ENCODE measurements at regions not wholly inside any gene's neighbourhood (a gene's known extent, or its start where the extent isn't known, plus 50 kb on each side); places are given as distances from the start of the nearest gene placed in this dataset.
A peak's percentile ranks its signal among the peaks of the same experiment; 100 is the strongest.
"Not testable (repeated sequence)": the region's sequence is repeated elsewhere in the genome, so short reads cannot be mapped to it uniquely, and the experiment has no call there.

DNA sequence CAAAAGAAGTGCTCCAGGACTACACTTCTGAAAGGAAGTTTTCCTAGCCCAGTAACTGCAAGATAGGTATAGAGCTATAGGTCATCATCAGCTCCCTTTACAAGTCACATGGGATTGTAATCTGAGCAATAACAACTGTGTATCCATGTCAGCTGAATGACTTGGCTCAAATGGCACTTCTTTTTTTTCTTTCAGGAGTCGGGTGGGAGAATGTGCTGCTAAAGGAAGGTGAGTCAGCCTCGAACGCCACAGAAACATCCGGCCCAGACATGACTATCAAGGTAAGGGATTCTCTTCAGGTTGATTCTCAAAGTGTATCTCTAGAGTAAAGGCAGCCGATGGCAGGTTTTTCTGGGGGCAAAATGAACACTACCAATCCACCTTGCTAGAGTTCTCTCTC, 192.2 kb downstream of the C9orf152 start:
- DNase-seq (ENCODE audit: low read depth in 1 of 2, low spot score in 1 of 2): no peak

DNA sequence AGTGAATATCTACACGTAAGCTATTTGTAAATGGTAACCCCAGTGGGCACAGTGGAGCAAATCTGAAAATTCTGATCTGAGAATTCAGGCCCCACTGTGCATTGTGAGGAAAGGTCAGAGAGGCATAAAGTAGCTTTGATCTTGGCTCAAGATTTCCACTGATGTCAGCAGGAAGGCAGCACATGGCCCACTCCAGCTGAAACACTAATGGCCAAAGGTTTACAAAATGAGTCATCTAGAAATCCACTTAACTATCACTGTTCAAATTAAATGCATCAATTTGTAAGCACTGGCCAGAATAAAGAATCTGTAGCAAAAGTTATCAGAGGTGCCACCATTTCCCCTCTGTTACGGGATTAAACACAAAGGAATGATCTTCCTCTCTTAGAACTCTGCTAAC, 191.6 kb downstream of the C9orf152 start:
- no peak for DNase-seq (ENCODE audit: low read depth in 1 of 2, low spot score in 1 of 2)

DNA sequence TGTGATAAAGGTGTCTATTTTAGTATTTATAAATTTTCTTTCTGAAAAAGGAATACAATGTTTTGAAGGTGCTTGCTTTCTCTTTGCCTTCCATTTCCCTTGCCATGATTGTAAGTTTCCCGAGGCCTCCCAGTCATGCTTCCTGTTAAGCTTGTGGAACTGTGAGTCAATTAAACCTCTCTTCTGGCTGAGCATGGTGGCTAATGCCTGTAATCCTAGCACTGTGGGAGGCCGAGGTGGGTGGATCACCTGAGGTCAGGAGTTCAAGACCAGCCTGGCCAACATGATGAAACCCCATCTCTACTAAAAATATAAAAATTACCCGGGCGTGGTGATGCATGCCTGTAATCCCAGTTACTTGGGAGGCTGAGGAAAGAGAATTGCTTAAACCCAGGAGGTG, 187.7 kb downstream of the C9orf152 start:
- DNase-seq (ENCODE audit: low read depth in 1 of 2, low spot score in 1 of 2): not testable (repeated sequence)

DNA sequence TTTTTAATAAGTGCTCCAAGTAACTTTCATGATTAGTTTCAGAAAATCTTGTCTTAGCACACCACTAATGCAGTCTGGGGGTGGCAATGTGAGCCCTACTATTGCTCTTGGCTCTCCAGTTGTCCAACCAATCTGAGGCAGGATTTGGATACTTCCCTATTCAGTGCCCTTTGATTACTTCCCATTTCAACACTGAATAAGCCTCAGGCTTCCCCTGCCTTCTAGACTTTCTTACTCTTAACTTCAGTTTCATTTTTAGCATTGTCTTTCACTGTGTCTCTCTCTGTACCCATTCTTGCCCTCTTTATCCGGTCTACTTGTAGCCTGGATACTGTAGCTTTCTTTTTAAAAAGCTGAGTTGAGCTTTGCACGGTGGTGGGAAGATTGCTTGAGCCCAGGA, 186.1 kb downstream of the C9orf152 start:
- DNase-seq (ENCODE audit: low read depth in 1 of 2, low spot score in 1 of 2): no peak

DNA sequence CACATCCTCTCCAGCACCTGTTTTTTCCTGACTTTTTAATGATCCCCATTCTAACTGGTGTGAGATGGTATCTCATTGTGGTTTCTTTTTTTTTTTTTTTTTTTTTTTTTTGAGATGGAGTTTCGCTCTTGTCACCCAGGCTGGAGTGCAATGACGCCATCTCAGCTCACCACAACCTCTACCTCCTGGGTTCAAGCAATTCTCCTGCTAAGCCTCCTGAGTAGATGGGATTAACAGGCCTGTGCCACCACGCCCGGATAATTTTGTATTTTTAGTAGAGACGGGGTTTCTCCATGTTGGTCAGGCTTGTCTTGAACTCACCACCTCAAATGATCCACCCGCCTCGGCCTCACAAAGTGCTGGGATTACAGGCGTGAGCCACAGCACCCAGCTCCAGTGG, 184.7 kb downstream of the C9orf152 start:
- DNase-seq (ENCODE audit: low read depth in 1 of 2, low spot score in 1 of 2): not testable (repeated sequence)

DNA sequence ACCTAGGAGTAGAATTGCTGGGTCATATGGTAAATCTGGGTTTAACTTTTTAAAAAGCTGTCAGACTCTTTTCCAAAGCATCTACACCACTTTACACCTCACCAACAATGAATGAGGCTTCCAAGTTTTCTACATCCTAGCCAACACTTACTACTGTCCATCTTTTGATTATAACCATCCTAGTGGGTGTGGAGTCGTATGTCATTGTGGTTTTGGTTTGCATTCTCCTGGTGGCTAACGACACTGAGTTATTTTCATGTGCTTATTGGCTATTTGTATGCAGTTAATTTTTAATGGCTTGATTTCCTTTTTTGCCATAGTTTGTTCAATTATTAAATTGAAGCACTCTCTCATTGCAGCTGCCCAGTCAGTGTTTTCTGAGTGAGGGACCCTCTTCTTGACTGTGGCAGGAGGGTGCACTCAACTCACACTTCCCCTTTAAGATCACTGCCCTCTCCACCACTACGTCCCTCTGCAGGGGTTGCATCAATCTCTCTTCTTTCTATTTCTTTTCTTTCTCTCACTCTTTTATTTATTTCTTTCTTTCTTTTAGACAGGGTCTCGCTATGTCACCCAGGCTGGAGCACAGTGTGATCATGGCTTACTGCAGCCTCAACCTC, 182.3 kb downstream of the C9orf152 start:
- DNase-seq (ENCODE audit: low read depth in 1 of 2, low spot score in 1 of 2): no peak

DNA sequence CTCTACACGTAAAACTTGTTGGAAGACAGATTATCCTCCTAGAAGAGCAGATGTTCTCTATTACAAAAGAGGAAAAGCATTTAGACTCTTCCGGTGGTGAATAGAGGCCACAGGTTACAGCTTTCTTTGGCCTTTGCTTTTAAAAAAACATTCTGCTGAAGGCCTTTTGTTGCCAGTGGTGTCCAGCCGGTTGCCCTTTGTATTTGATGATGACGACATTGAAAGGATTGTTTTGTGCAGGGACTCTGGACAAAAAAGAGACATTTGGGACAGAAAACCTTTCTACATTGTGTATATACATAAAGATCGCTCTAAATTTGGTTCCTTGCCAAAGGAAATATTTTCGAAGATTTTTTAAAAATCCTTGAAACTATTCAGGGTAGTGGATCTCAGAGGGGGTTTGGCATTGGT, 180.3 kb downstream of the C9orf152 start:
- DNase-seq (ENCODE audit: low read depth in 1 of 2, low spot score in 1 of 2): no peak

DNA sequence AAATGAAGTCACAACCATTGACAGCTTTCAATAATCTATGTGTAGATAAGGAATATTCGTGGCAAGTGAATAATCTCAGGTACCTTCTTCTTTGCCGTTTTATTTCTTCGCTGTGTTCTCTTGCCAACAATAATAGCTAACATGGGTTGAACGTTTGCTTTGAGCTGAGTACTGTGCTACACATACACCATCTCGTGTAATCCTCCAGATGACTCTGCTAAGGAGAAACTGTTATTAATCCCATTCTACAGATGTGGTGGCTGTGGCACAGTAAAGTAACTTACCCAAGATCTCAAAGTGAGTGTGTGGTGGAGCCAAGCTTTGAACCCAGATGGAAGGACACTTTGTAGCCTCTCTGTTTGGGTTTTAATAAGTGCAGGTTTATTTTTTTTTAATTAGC, 179.7 kb downstream of the C9orf152 start:
- no peak for DNase-seq (ENCODE audit: low read depth in 1 of 2, low spot score in 1 of 2)

DNA sequence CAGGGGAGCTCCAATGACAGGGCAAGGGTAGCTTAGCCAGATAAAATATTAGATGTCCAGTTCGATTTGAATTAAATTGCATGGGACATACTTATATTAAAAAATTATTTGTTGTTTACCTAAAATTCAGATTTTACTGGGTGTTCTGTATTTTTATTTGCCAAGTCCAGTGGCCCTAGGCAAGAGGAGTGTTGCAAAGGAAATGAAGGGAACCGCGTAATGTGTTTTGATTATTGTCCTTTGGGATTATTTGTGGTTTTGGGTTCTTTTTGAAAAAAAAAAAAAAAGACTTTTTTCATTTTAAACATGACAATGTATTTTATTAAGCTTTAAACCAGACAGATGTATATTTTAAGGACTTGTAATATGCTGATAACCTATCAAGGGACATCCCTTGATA, 179.3 kb downstream of the C9orf152 start:
- no peak for DNase-seq (ENCODE audit: low read depth in 1 of 2, low spot score in 1 of 2)

DNA sequence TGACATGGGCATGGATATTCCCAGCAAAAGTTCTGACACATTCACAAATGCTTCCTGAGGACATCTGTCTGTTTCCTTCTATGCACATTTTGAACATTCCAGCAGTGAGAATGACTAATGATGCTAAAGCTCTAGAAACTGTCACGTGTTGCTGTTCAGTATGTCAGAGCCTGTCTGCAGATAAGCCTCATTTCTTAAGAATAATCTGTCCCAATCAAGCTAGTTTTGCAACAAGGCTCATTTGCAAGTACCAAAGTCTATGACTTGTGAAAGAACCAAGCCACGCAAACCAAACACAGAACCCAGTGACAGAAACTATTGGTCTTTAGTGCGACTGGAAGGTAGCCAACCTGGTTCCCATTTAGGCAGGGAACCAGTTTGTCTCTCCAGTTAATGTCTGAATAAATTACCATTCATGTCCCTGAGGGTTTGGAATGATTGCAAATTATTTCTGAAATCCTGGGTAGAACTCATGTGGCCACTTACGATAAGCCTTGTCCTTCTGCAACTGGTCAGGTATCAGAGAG, 178.5 kb downstream of the C9orf152 start:
- no peak for DNase-seq (ENCODE audit: low read depth in 1 of 2, low spot score in 1 of 2)

DNA sequence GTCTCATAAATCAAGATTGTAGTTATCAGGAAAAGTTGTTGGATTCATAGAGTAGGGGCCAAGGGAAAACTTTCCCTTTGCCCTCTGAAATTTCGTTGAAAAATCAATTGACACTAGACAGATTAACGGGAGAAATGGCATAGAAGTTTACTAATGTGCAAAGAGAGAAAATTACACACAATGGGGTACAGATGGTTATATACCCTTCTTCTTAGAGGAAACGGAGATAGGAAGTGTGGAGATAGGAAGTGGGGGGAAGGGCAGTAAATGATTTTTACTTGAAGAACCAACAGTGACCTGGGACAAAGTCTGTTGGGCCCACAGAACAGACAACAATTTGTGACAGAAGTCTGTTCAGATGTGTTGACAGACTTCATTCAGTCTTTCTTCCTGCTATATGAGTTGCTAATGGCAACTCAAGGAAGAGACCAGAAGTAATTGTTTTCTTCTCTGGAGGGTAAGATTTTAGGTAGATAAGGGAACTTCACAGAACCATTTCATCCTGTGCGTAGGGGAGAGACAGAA, 177.9 kb downstream of the C9orf152 start:
- DNase-seq (ENCODE audit: low read depth in 1 of 2, low spot score in 1 of 2): no peak

DNA sequence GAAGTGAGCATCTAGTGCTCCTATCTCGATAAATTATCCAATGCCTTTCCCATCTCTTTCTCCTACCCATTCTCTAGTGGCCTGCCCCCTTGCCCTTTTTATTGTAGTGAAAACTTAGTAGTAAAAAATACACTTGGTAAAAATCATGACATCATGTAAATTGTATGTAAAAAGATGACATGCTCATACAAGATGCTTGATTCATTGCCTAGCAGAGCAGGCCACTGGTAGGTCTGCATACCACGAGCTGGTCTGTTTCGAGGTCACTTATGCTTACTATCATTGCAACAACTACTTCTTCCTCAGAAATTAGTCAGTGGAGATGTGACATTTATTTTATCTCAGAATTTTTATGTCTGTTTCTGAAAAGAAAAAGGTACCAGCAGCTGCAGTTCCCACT, 177.3 kb downstream of the C9orf152 start:
- no peak for DNase-seq (ENCODE audit: low read depth in 1 of 2, low spot score in 1 of 2)

DNA sequence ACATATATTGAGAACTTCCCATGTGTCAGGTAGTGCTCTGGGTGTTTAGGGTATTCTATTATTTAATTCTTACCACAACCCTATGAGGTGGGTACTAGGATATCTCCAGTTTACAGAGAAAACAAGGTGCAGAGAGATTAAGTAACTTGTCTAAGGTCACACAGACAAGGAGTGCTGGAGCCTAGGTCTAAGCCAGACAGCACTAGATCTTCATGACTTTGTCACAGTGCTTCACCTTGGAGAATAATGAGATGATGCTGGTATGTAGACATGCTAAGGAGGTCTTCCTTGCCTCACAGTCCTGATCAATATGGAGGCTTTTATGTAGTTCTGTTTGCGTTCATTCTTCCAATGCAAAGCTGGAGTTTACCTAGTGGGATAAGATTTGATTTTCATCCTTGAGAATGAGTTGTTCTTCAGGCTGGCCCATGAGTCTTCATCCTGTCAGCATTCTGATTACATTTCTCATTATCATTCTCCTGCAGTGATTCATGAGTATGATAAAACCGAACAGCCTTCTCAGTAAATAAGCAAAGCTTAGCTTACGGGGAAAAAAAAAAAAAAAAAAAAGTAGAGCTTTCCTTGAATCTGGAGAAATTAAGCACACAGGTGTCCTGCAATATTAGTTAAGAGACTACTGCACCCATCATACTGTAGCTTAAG, 176.3 kb downstream of the C9orf152 start:
- no peak for DNase-seq (ENCODE audit: low read depth in 1 of 2, low spot score in 1 of 2)

DNA sequence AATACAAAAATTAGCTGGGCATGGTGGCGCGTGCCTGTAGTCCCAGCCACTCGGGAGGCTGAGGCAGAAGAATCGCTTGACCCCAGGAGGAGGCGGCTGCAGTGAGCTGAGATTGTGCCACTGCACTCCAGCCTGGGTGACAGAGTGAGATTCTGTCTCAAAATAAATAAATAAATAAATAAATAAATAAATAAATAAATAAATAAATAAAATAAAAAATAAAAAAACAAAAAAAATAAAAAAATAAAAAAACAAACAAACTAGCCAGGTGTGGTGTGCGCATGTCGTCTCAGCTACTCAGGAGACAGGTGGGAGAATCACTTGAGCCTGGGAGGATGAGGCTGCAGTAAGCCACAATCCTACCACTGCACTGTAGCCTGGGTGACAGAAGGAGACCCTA, 175.4 kb downstream of the C9orf152 start:
- not testable (repeated sequence) for DNase-seq (ENCODE audit: low read depth in 1 of 2, low spot score in 1 of 2)

DNA sequence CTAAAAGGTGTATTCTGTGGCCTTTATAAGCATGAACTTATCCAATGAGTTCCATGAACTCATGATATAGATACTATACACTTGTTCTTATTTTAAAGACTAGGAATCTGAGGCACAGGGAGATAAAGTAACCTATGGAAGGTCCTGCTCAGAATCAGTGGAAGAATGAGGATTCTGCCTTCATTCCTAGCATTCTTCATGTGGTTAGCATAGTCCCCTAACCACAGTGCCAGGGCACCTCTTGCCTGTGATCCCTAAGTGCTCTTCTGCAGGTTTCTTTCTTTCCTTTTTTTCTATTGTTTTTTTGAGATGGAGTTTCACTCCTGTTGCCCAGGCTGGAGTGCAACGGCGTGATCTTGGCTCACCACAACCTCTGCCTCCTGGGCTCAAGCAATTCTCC, 174.1 kb downstream of the C9orf152 start:
- no peak for DNase-seq (ENCODE audit: low read depth in 1 of 2, low spot score in 1 of 2)

DNA sequence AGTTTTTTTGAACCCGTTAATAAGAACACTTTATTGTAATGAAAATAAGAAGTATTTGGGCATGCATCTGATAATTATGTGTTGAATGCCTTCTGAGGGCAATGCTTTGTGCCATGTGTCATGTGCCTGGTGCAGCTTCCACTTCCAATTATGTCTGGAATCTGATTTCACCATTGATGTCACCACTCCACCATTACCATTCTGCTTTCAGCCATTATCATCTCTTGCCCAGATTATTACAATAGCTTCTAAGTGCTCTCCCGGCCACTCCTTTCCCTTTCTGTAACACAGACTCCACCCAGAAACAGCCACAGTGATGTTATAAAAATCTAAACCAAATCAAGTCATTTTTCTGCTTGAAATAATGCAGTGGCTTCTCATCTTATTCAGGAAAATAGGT, 171.7 kb downstream of the C9orf152 start:
- no peak for DNase-seq (ENCODE audit: low read depth in 1 of 2, low spot score in 1 of 2)

DNA sequence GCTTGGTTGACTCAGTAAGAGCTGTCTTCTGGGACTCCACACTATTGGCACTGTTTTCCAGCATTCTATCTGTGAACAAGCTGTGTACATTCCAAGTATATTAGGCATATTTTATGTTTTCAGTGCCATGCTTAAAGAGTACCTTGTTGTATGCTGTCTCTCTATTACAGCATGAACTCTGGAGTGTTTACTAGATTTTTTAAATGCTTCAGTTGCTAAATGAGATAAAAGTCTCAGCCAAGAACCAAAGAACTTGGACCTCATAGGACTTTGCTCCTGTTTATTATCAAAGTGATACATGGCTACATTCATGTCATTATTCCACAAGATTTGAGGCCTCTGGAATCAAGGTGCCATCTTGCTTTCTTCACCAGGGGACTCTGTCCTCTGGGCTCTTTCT, 167.2 kb downstream of the C9orf152 start:
- DNase-seq (ENCODE audit: low read depth in 1 of 2, low spot score in 1 of 2): no peak

DNA sequence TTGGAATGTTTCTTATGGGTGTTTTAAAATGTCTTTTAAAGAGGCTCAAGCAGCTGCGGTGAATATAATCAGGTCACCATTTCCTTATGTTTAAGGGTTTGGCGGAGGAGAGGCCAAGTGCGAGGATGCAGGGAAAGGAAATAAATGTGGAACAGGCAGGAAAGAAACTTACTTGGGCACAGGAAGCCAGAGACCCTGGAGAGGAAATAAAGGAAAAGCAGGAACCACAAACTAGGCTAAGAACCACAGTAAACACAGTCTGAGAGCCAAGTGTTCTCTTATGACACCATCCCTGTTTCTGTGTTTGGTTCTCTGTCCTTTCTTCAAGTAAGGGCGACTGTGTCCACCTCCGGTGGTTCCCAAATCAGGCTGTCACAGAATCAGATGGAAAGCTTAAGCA, 166.5 kb downstream of the C9orf152 start:
- DNase-seq (ENCODE audit: low read depth in 1 of 2, low spot score in 1 of 2): no peak

DNA sequence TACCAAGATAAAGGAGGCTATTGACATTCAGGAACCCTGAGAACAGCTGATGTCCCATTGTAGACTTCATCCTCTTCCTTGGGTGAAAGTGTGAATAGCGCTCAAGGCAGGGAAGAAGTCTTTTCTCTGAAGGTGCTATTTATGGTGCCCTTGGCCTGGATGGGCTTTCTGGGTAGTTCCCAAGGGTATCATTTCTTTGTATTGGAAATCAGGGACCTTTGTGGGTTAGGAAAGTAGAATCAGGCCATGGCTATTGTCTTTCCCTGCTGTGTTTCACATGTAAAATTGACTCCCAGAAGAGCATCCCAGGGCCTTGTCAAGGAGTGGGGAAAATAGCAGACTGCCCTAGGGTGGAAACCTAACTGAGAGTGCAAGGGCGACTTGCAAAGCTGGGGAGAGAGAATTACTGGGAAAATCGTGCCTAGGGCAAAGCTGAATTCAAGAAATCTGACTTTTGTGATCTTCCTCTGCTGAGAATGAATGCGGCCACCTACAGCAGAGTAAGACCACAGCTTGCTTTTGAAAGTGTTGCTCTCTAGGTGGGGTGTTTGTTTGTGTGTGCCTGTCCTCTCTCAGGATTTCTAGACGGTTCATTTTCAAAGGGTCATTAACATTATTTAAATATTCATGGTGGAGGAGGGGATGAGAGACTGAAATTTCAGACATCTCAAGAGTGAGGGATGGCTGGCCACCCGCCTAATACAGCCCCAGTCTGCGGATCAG, 160.6 kb downstream of the C9orf152 start:
- no peak for DNase-seq (ENCODE audit: low read depth in 1 of 2, low spot score in 1 of 2)

DNA sequence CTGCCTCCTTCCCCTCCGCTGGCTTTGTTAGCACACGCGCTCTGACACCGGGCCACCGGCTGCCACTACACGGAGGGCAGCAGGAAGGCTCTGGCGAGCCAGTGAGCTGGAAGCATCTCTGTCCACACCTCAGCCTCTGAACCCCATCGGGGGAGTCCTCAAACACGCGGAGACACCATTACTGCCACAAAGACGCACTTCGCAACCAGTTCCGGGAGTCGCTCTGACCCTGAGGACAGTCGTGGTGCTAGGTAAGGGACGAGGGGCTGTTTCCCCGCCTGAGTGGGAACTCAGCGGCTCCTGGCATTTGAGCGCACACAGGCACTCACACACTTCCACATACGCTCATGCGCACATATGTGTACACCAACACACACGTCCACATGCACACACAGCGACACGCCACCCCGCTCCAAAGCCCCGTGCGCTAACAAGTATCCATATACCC, 160.0 kb downstream of the C9orf152 start:
- peak in 1 of 2 donors; percentile 8 for DNase-seq (ENCODE audit: low read depth in 1 of 2, low spot score in 1 of 2)

DNA sequence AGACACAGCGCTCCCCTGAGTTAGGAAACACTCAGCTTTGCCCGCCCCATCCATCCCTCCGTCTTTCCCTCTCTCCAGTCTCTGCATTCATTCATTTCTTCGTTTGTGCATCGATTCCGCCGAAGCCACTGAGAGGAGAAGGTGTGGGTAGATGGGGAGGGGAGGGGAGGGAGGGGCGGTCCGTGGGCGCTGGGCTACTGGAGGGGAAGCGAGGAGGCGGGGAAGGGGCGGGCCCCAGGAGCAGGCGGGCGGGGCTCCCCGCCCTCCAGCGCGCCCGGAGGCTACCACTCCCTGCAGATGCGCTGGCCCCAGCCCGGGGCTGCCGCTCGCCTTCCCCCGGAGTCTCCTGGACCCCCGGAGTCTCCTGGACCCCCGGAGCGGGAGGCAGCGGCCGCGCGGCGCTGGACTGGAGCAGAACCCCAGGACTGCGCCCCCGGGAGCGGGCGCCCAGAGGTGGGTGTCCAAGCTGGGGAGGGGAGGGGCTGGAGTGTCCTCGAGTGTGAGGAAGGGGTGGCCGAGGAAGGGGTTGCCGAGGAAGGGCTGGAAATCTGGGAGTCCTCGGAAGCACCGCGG, 159.5 kb downstream of the C9orf152 start:
- peak; percentile 49 to 66 for DNase-seq (ENCODE audit: low read depth in 1 of 2, low spot score in 1 of 2)

Data from activated CD4-positive, alpha-beta T cell treated with anti-CD3 and anti-CD28 coated beads, Interleukin-2, amount 50 U/mL, for 24 hours (primary cell).